Activated CD8-positive, alpha-beta T cell treated with anti-CD3 and anti-CD28 coated beads for 36 hours (primary cell): ENCODE measurements at regions not wholly inside any gene's neighbourhood (a gene's known extent, or its start where the extent isn't known, plus 50 kb on each side); places are given as distances from the start of the nearest gene placed in this dataset.
"Not testable (repeated sequence)": the region's sequence is repeated elsewhere in the genome, so short reads cannot be mapped to it uniquely, and the experiment has no call there.

Source experiments
- ATAC-seq: fragments of 200-7000 bp; cut with Tn5 transposase; one replicate; pipeline ENCODE4 v1.10.0; 2021; ENCODE audit warnings: mild to moderate bottlenecking, moderate library complexity
- CTCF ChIA-PET: fragments of 350-600 bp; sonication (Branson Sonifier 250); formaldehyde crosslinking; loops from one replicate; lab custom pipeline; 2021; ENCODE audit warnings: antibody characterized with exemption; lab: Charles Lee
- POLR2A ChIA-PET: fragments of 350-600 bp; sonication (Branson Sonifier 250); formaldehyde crosslinking; loops from one replicate; lab custom pipeline; 2021; ENCODE audit warnings: antibody characterized with exemption; lab: Charles Lee
- DNase-seq: peaks from one replicate; pipeline ENCODE4 v3.0.0-alpha.2; 2020
- H3K27ac Mint-ChIP-seq: one replicate; pipeline ENCODE4 v1.8.0; 2021; ENCODE audit warnings: mild to moderate bottlenecking, mixed read lengths
- H3K27me3 Mint-ChIP-seq: one replicate; pipeline ENCODE4 v1.8.0; 2021; ENCODE audit warnings: mixed read lengths
- H3K36me3 Mint-ChIP-seq: one replicate; pipeline ENCODE4 v1.8.0; 2021; ENCODE audit warnings: low read depth, mixed read lengths
- H3K4me1 Mint-ChIP-seq: one replicate; pipeline ENCODE4 v1.8.0; 2021; ENCODE audit warnings: low read depth, mixed read lengths
- H3K4me3 Mint-ChIP-seq: one replicate; pipeline ENCODE4 v1.8.0; 2021; ENCODE audit warnings: mild to moderate bottlenecking, moderate library complexity, mixed read lengths
- H3K9me3 Mint-ChIP-seq: one replicate; pipeline ENCODE4 v1.8.0; 2021; ENCODE audit warnings: mixed read lengths
- intact Hi-C: fragments of 100-400 bp; cut with micrococcal nuclease; formaldehyde crosslinking; loops from one replicate; pipeline ENCODE4 v1.10.0; 2022
- TF ChIP-seq, protein P1 (sequence below): fragments of 200-600 bp; IDR thresholded peaks from one replicate; pipeline ENCODE4 v1.8.0; 2022; ENCODE audit warnings: antibody characterized with exemption, mild to moderate bottlenecking

- ATAC-seq (no peak), DNase-seq (peak; percentile 12)
- Mint-ChIP-seq H3K4me3 (no peak overlapping the region), H3K27ac (no peak overlapping the region), H3K27me3 (peaks cover 8% of the 10 kb centered on the region), H3K9me3 (no peaks in the 10 kb centered on the region), H3K4me1 (no peaks in the 10 kb centered on the region), H3K36me3 (no peaks in the 10 kb centered on the region)
- ChIA-PET CTCF (interaction anchor here (2.8 kb wide), 1 partner anchor 10 kb away, joined by 12 read pairs; no protein-coding TSS in a partner anchor), POLR2A (no interaction called here)
- TF ChIP-seq, protein P1, sequence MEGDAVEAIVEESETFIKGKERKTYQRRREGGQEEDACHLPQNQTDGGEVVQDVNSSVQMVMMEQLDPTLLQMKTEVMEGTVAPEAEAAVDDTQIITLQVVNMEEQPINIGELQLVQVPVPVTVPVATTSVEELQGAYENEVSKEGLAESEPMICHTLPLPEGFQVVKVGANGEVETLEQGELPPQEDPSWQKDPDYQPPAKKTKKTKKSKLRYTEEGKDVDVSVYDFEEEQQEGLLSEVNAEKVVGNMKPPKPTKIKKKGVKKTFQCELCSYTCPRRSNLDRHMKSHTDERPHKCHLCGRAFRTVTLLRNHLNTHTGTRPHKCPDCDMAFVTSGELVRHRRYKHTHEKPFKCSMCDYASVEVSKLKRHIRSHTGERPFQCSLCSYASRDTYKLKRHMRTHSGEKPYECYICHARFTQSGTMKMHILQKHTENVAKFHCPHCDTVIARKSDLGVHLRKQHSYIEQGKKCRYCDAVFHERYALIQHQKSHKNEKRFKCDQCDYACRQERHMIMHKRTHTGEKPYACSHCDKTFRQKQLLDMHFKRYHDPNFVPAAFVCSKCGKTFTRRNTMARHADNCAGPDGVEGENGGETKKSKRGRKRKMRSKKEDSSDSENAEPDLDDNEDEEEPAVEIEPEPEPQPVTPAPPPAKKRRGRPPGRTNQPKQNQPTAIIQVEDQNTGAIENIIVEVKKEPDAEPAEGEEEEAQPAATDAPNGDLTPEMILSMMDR = no peak
- intact Hi-C loops = no loop called here
These were observed 70.2 kb upstream of the TCL1A start for GRCh38 chr14:95784137-95784536.

DNA sequence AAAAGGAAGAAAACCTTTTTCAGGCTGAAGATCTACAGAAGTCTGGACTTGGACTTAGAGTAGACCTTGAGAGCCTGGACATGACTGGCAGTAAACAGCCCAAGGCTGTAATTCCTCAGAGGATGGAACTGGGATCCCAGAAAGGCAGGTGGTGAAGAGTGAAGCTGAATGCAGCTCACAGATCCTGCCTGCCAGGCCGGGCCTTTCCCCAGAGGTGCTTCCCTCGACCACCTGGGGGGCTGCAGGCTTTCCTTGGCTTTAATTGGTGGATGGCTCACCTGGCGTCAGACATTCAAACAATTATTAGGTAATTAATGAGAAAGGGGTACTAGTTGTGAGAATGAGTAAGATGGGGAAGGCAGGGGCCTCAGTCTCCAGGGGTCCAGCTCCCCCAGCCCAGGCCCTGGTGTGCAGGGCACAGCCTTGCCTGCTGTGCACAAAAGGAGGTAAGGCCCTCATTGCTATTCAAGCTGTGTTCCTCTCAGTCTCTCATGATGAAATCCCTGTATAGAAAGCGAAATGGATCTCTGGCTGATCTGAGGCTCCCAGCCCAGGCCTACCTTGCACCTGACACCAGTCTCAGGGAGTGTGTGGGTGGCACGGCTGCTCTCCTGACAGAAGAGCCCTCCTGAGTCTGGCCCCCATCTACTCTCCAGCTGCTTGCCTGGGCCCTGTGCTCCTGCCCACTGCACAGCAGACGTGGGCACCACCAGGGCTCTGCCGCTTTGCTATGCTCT, 63.0 kb upstream of the TCL1A start:
- H3K4me1 Mint-ChIP-seq = no peaks in the 10 kb centered on the region
- H3K27me3 Mint-ChIP-seq = peaks cover 13% of the 10 kb centered on the region
- ATAC-seq = no peak
- no peak overlapping the region for H3K27ac Mint-ChIP-seq
- no peaks in the 10 kb centered on the region for H3K36me3 Mint-ChIP-seq
- CTCF ChIA-PET = no interaction called here
- TF ChIP-seq, protein P1 = no peak
- no peaks in the 10 kb centered on the region for H3K9me3 Mint-ChIP-seq
- no peak overlapping the region for H3K4me3 Mint-ChIP-seq
- intact Hi-C loops = no loop called here
- no peak for DNase-seq
- POLR2A ChIA-PET = no interaction called here

DNA sequence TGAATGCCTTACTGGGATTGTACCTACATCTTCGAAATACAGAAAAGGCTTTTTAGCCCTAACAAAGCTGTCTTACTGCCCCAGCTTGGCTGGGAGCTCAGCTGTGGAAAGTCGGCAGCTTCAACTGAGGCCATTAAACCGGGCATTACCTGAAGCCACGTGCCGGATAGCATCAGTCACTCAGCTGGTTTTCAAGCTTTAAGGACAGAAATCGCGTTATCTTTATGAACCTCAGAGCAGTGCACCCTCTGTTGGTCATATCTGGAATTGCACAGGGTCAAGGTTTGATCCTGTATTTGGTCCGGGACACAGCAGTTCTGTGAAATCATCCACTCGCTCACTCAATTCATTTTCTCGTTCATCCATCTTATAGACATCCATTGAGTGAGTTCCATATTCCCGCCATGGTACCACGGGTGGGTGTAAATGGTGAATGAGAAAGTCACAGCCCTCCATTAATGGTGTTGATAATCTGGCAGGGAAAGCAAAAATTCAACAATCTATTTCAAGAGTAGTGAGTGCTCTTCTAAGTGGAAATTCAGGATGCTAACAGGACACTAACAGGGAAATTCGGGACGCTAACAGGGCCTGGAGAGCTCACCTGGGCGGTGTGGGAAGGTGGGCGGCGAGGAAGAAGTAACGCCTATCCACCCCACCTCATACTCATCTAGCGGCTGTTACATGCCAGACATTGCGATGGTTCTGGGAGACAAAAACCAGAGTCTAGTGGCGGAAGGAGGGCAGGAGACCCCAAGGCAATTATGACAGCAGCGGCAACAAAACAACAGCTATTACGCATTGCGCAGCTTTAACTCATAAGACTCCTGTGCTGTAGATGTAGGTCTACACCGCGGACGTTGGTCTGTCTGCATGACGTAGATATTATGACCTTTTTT, 60.6 kb upstream of the TCL1A start:
- no peaks in the 10 kb centered on the region for H3K9me3 Mint-ChIP-seq
- H3K4me1 Mint-ChIP-seq = no peaks in the 10 kb centered on the region
- intact Hi-C loops = loop anchor here (2.0 kb wide), 1 partner anchor 214 kb away; no protein-coding TSS in a partner anchor
- CTCF ChIA-PET = interaction anchor here (0.6 to 2.6 kb wide), 28 partner anchors 9 to 997 kb away, joined by 3 to 27 read pairs (median 4); no protein-coding TSS in a partner anchor
- DNase-seq (peak; percentile 70), ATAC-seq (peak; percentile 39)
- TF ChIP-seq, protein P1 = peak; percentile 97
- no peaks in the 10 kb centered on the region for H3K36me3 Mint-ChIP-seq
- no peak overlapping the region for H3K27ac Mint-ChIP-seq
- H3K4me3 Mint-ChIP-seq = no peak overlapping the region
- POLR2A ChIA-PET = no interaction called here
- peaks cover 11% of the 10 kb centered on the region for H3K27me3 Mint-ChIP-seq

GRCh38 chr14:95770777-95771176, 56.9 kb upstream of the TCL1A start:
- DNase-seq (no peak), ATAC-seq (no peak)
- H3K27ac Mint-ChIP-seq = no peak overlapping the region
- H3K9me3 Mint-ChIP-seq = no peaks in the 10 kb centered on the region
- TF ChIP-seq, protein P1 = no peak
- no peaks in the 10 kb centered on the region for H3K36me3 Mint-ChIP-seq
- CTCF ChIA-PET = no interaction called here
- intact Hi-C loops = no loop called here
- peaks cover 19% of the 10 kb centered on the region for H3K27me3 Mint-ChIP-seq
- H3K4me1 Mint-ChIP-seq = no peaks in the 10 kb centered on the region
- POLR2A ChIA-PET = interaction anchor here (1.5 kb wide), 1 partner anchor 163 kb away, joined by 4 read pairs; no protein-coding TSS in a partner anchor
- no peak overlapping the region for H3K4me3 Mint-ChIP-seq

GRCh38 chr14:95769976-95770375, 56.1 kb upstream of the TCL1A start:
- ChIA-PET POLR2A (no interaction called here), CTCF (no interaction called here)
- TF ChIP-seq, protein P1 = no peak
- H3K27ac Mint-ChIP-seq = no peak overlapping the region
- no peak for ATAC-seq
- peaks cover 17% of the 10 kb centered on the region for H3K27me3 Mint-ChIP-seq
- intact Hi-C loops = no loop called here
- H3K36me3 Mint-ChIP-seq = no peaks in the 10 kb centered on the region
- DNase-seq = no peak
- no peaks in the 10 kb centered on the region for H3K4me1 Mint-ChIP-seq
- no peaks in the 10 kb centered on the region for H3K9me3 Mint-ChIP-seq
- H3K4me3 Mint-ChIP-seq = no peak overlapping the region

DNA sequence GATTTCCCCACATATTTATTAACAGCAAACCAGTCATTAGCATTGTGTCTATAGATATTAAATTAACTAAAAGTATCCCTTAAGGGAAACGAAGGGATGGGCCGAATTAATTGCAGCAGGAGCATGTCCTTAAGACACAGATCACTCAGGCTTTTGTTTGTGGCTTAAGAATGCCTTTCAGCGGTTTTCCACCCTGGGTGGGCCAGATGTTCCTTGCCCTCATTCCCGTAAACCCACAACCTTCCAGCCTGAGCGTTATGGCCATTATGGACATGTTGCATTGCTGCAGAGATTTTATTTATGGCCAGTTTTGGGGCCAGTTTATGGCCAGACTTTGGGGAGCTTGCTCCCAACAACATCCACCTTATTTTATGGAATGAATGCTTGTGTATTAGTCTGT, 55.5 kb upstream of the TCL1A start:
- ATAC-seq, POLR2A ChIA-PET, H3K27ac Mint-ChIP-seq, H3K36me3 Mint-ChIP-seq, H3K9me3 Mint-ChIP-seq, intact Hi-C loops, H3K4me1 Mint-ChIP-seq, CTCF ChIA-PET, H3K4me3 Mint-ChIP-seq, DNase-seq: not testable (repeated sequence)
- peaks cover 14% of the 10 kb centered on the region for H3K27me3 Mint-ChIP-seq
